ENCODE measurements at regions not wholly inside any gene's neighbourhood (a gene's known extent, or its start where the extent isn't known, plus 50 kb on each side); places are given as distances from the start of the nearest gene placed in this dataset.
A peak's percentile ranks its signal among the peaks of the same experiment; 100 is the strongest.
"Not testable (repeated sequence)": the region's sequence is repeated elsewhere in the genome, so short reads cannot be mapped to it uniquely, and the experiment has no call there.

- TF ChIP-seq CTCF (conservative IDR thresholded peaks at IDR 0.05): no peak
- H3K27ac ChIP-seq: peak overlapping the region; percentile 59
Observed at GRCh38 chr5:125484742-125485641, 738.6 kb upstream of the ZNF608 start.

DNA sequence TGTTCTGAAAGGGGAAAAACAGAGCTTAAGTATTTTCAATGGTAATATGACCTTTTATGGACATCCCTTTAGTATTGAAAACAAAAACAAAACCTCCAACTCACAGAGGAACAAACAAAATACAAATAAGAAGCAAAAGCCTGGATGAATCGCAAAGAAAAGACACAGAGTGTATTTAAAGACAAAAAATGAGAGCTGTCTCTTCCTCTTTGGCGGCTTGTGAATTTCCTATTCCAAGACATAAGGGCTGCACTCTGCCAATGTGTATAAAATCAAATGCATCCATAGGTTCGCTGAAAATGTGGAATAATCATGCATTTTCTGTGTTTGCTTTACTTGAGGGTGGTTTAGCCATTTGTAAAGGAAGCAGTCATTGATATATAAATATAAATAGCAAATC is 739.3 kb upstream of the ZNF608 start:
- peak overlapping the region; percentile 59 for H3K27ac ChIP-seq
- TF ChIP-seq CTCF (conservative IDR thresholded peaks at IDR 0.05): no peak

GRCh38 chr5:125486634-125487033 is 740.2 kb upstream of the ZNF608 start:
- TF ChIP-seq CTCF (conservative IDR thresholded peaks at IDR 0.05): no peak
- H3K27ac ChIP-seq: no peak overlapping the region

DNA sequence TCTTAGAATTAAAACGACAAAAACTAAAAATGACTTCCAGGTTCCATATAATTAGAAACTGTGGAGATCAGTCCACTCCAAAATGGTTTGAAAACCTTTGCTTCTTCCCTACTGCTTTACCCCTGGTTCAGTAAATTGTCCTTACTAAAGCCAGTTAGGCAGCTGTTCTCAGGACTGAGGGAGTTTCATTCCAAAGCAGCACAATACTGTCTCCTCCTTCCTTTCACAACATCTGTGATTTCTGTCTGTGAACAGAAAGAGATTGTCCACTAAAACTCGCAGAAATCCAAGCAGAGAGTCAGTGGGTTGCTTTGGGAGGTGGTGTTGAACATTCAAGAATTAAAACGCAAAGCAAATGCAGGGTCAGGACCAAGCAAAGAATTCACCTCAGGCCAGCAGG is 740.8 kb upstream of the ZNF608 start:
- H3K27ac ChIP-seq: no peak overlapping the region
- no peak for TF ChIP-seq CTCF (conservative IDR thresholded peaks at IDR 0.05)

GRCh38 chr5:125487652-125488051 is 741.2 kb upstream of the ZNF608 start:
- not testable (repeated sequence) for H3K27ac ChIP-seq

DNA sequence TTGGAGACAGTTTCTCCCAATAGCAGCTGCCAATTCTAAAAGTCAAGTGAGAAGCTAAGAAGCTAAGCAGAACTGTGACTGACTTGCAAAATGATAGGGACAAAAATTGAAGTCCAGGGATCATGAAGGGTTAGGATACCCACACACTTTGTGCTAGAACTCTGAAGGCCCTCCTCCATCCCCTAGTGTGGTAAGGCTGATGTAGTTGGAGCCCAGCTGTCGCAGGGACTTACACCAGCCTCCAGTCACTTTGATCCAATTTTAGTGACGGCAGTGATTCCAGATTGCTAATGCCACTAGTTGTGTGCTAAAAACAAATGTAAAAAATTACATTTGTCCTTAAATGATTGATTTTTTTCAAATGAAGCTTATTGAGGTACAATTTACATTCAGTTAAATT is 742.7 kb upstream of the ZNF608 start:
- no peak for TF ChIP-seq CTCF (conservative IDR thresholded peaks at IDR 0.05)
- H3K27ac ChIP-seq: no peak overlapping the region

GRCh38 chr5:125491986-125492492 is 745.6 kb upstream of the ZNF608 start:
- no peak for TF ChIP-seq CTCF (conservative IDR thresholded peaks at IDR 0.05)
- no peak overlapping the region for H3K27ac ChIP-seq

DNA sequence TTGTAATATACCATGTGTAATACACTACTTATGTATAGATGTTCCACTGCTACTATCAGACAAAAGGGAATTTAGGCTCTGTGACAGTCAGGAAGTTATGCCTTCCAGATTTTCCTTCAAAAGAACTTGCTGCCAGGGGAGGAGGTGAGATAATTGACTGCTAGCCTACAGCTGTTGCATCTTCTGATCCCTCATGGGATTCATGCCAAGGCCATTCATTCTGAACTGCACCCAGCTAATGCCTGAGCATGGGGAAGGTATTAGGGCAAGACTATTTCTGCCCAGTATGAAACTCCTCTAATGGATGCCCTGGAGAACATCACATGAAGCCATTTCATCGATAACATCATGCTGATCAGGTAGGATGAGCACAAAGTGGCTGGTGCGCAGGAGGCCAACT is 746.5 kb upstream of the ZNF608 start:
- TF ChIP-seq CTCF (conservative IDR thresholded peaks at IDR 0.05): no peak

More for the DNA sequence above, 746.5 kb upstream of the ZNF608 start:
- no peak overlapping the region for H3K27ac ChIP-seq

All from VCaP (cell line).